MM.1S (cell line): ENCODE measurements at regions not wholly inside any gene's neighbourhood (a gene's known extent, or its start where the extent isn't known, plus 50 kb on each side); places are given as distances from the start of the nearest gene placed in this dataset.

Experiments
- DNase-seq: peaks from one replicate; pipeline ENCODE4 v3.0.0-alpha.2; 2015
- H2AFZ ChIP-seq: fragments of 300-600 bp; sonication (generic); 2 replicates; pipeline ENCODE4 v1.6.0; 2016; ENCODE audit warnings: antibody characterized with exemption, low read length
- H3F3A ChIP-seq: fragments of 300-600 bp; sonication (generic); 2 replicates; pipeline ENCODE4 v1.6.1; 2016; ENCODE audit warnings: mild to moderate bottlenecking, antibody characterized with exemption, low read length, moderate library complexity, mixed read lengths; ENCODE audit not compliant: insufficient read depth
- H3K27ac ChIP-seq: fragments of 300-600 bp; sonication (generic); 2 replicates; pipeline ENCODE4 v1.5.1; 2016; ENCODE audit warnings: mild to moderate bottlenecking, low read length
- H3K27me3 ChIP-seq: fragments of 300-600 bp; sonication (generic); replicated peaks from 2 replicates; pipeline ENCODE4 v1.6.0; 2016; ENCODE audit warnings: low read length; ENCODE audit not compliant: insufficient read depth
- H3K36me3 ChIP-seq: fragments of 300-600 bp; sonication (generic); replicated peaks from 2 replicates; pipeline ENCODE4 v1.6.1; 2016; ENCODE audit warnings: mild to moderate bottlenecking, low read length, mixed read lengths; ENCODE audit not compliant: insufficient read depth
- H3K4me1 ChIP-seq: fragments of 300-600 bp; sonication (generic); 2 replicates; pipeline ENCODE4 v1.6.1; 2016; ENCODE audit warnings: low read length, mixed read lengths
- H3K4me2 ChIP-seq: fragments of 300-600 bp; sonication (generic); 2 replicates; pipeline ENCODE4 v1.6.0; 2016; ENCODE audit warnings: low read depth, low read length
- H3K4me3 ChIP-seq: fragments of 300-600 bp; sonication (generic); 2 replicates; pipeline ENCODE4 v1.5.1; 2016; ENCODE audit warnings: low read length, mixed read lengths
- H3K79me2 ChIP-seq: fragments of 300-600 bp; sonication (generic); 2 replicates; pipeline ENCODE4 v1.6.1; 2016; ENCODE audit warnings: mixed run types, low read length, mixed read lengths
- H3K9ac ChIP-seq: fragments of 300-600 bp; sonication (generic); 2 replicates; pipeline ENCODE4 v1.6.1; 2016; ENCODE audit warnings: low read length, mixed read lengths
- H3K9me2 ChIP-seq: fragments of 300-600 bp; sonication (generic); replicated peaks from 2 replicates; pipeline ENCODE4 v1.6.1; 2016; ENCODE audit warnings: mild to moderate bottlenecking, low read length, mixed read lengths; ENCODE audit not compliant: insufficient read depth
- H3K9me3 ChIP-seq: fragments of 300-600 bp; sonication (generic); replicated peaks from 2 replicates; pipeline ENCODE4 v1.6.1; 2016; ENCODE audit warnings: mild to moderate bottlenecking, low read length, mixed read lengths; ENCODE audit not compliant: insufficient read depth
- H4K20me1 ChIP-seq: fragments of 300-600 bp; sonication (generic); 2 replicates; pipeline ENCODE4 v1.6.1; 2016; ENCODE audit warnings: mild to moderate bottlenecking, low read length, moderate library complexity, mixed read lengths; ENCODE audit not compliant: insufficient read depth
- CTCF ChIP-seq: fragments of 300-600 bp; sonication (generic); IDR thresholded peaks from 2 replicates; pipeline ENCODE4 v1.5.1; 2016; ENCODE audit warnings: antibody characterized with exemption, low read length, mixed read lengths
- EZH2 ChIP-seq: fragments of 300-600 bp; sonication (generic); optimal IDR thresholded peaks from 2 replicates; pipeline ENCODE3; 2017; ENCODE audit warnings: low read depth, mild to moderate bottlenecking, antibody characterized with exemption, low read length, mixed read lengths
- EZH2phosphoT487 ChIP-seq: fragments of 300-600 bp; sonication (generic); IDR thresholded peaks from 2 replicates; pipeline ENCODE4 v1.6.1; 2018; ENCODE audit warnings: antibody characterized with exemption, low read length

GRCh38 chr7:125934539-125934938, 1004.9 kb upstream of the POT1 start:
- DNase-seq, result no peak
- Histone ChIP-seq H4K20me1 (no peaks in the 10 kb centered on the region), H3K4me2 (no peak overlapping the region), H3K9ac (no peak overlapping the region), H2AFZ (no peak overlapping the region), H3K4me1 (no peaks in the 10 kb centered on the region), H3F3A (no peaks in the 10 kb centered on the region), H3K27me3 (no peaks in the 10 kb centered on the region), H3K79me2 (no peaks in the 10 kb centered on the region), H3K9me2 (no peaks in the 10 kb centered on the region), H3K4me3 (no peak overlapping the region), H3K27ac (no peak overlapping the region), H3K36me3 (no peaks in the 10 kb centered on the region), H3K9me3 (no peaks in the 10 kb centered on the region)
- TF ChIP-seq EZH2 (no peak), CTCF (no peak)

GRCh38 chr7:125930848-125931247, 1001.2 kb upstream of the POT1 start:
- Histone ChIP-seq H3K79me2 (no peaks in the 10 kb centered on the region), H3K9me3 (no peaks in the 10 kb centered on the region), H3K36me3 (no peaks in the 10 kb centered on the region), H3K4me1 (no peaks in the 10 kb centered on the region), H3K9ac (no peak overlapping the region), H3K4me3 (no peak overlapping the region), H4K20me1 (no peaks in the 10 kb centered on the region), H3K27ac (no peak overlapping the region), H2AFZ (no peak overlapping the region), H3F3A (no peaks in the 10 kb centered on the region), H3K27me3 (no peaks in the 10 kb centered on the region), H3K9me2 (no peaks in the 10 kb centered on the region), H3K4me2 (no peak overlapping the region)
- no peak for DNase-seq
- TF ChIP-seq EZH2, result no peak
- TF ChIP-seq EZH2phosphoT487, result no peak
- no peak for TF ChIP-seq CTCF

- H3K9me3 ChIP-seq, result no peaks in the 10 kb centered on the region
- H3K79me2 ChIP-seq, result no peaks in the 10 kb centered on the region
- H3K9me2 ChIP-seq, result no peaks in the 10 kb centered on the region
- H3F3A ChIP-seq, result no peaks in the 10 kb centered on the region
- no peak overlapping the region for H3K4me3 ChIP-seq
- H3K4me1 ChIP-seq, result no peaks in the 10 kb centered on the region
- no peaks in the 10 kb centered on the region for H3K36me3 ChIP-seq
- H3K27me3 ChIP-seq, result no peaks in the 10 kb centered on the region
- no peak overlapping the region for H3K4me2 ChIP-seq
- no peak for TF ChIP-seq EZH2phosphoT487
- TF ChIP-seq EZH2, result no peak
- TF ChIP-seq CTCF, result no peak
- H4K20me1 ChIP-seq, result no peaks in the 10 kb centered on the region
- H3K27ac ChIP-seq, result no peak overlapping the region
- H2AFZ ChIP-seq, result no peak overlapping the region
- DNase-seq, result no peak
- H3K9ac ChIP-seq, result no peak overlapping the region
Measured at GRCh38 chr7:125927556-125927955, 997.9 kb upstream of the POT1 start.
